Ishikawa (cell line): ENCODE measurements at regions not wholly inside any gene's neighbourhood (a gene's known extent, or its start where the extent isn't known, plus 50 kb on each side); places are given as distances from the start of the nearest gene placed in this dataset.

Experiments
- CEBPB ChIP-seq: IDR thresholded peaks from 2 replicates; pipeline ENCODE4 v1.6.1; 2012
- CREB1 ChIP-seq: IDR thresholded peaks from 2 replicates; pipeline ENCODE4 v1.6.1; 2012; ENCODE audit warnings: low read depth
- EGR1 ChIP-seq: IDR thresholded peaks from 2 replicates; pipeline ENCODE4 v1.6.1; 2012
- EP300 ChIP-seq: IDR thresholded peaks from 2 replicates; pipeline ENCODE4 v1.6.1; 2012; ENCODE audit warnings: borderline replicate concordance
- FOXM1 ChIP-seq: IDR thresholded peaks from 2 replicates; pipeline ENCODE4 v1.6.1; 2012; ENCODE audit warnings: low read depth, borderline replicate concordance
- NFIC ChIP-seq: IDR thresholded peaks from 2 replicates; pipeline ENCODE4 v1.6.1; 2012
- RAD21 ChIP-seq: IDR thresholded peaks from 2 replicates; pipeline ENCODE4 v1.6.1; 2012; ENCODE audit warnings: low read depth
- TAF1 ChIP-seq: IDR thresholded peaks from 2 replicates; pipeline ENCODE4 v1.6.1; 2012; ENCODE audit warnings: low read depth, mild to moderate bottlenecking
- TCF12 ChIP-seq: IDR thresholded peaks from 2 replicates; pipeline ENCODE4 v1.6.1; 2012; ENCODE audit warnings: low read depth
- TEAD4 ChIP-seq: IDR thresholded peaks from 2 replicates; pipeline ENCODE4 v1.6.1; 2012
- YY1 ChIP-seq: IDR thresholded peaks from 2 replicates; pipeline ENCODE4 v1.6.1; 2012; ENCODE audit warnings: low read depth
- ZBTB7A ChIP-seq: IDR thresholded peaks from 2 replicates; pipeline ENCODE4 v1.6.1; 2012; ENCODE audit warnings: low read depth
- TF ChIP-seq, protein P1 (sequence below): IDR thresholded peaks from 2 replicates; pipeline ENCODE4 v1.6.1; 2012
- TF ChIP-seq, protein P2 (sequence below): IDR thresholded peaks from 2 replicates; pipeline ENCODE4 v1.6.1; 2012
- TF ChIP-seq, protein P3 (sequence below): IDR thresholded peaks from 2 replicates; pipeline ENCODE4 v1.6.1; 2012; ENCODE audit warnings: low read depth, mild to moderate bottlenecking

DNA sequence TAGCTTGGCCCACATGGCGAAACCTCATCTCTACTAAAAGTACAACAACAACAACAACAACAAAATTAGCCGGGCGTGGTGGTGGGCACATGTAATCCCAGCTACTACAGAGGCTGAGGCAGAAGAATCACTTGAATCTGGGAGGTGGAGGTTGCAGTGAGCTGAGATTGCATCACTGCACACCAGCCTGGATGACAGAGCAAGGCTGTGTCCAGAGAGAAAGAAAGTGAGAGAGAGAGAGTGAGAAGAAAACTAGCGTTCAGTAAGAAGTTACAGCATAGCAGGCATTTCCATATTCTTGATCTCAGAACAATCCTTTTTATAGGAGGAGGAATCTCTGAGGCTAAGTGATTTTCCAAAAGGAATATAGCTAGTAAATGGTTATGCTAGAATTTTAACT, 1076.1 kb downstream of the AGBL1 start:
- TF ChIP-seq TCF12 (no peak), CREB1 (no peak)

DNA sequence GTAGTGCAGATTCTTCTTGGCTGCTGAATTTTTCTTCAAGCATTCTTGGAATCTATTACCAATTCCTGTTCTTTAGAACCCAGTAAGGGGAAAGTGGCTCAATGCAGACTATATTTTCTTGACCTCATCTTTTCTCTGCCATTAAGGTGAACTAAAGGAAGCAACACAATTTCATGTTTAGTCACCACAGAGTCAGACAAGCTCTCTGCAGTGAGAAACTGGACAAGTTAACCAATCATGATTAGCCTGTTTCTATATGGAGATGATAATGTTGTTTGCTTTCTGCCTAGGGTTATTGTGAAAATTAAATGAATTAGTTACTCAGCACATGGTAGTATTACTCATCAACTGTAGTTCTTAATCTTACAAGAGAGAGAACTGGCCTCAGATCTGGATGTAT, 1075.1 kb downstream of the AGBL1 start:
- TF ChIP-seq, protein P1, sequence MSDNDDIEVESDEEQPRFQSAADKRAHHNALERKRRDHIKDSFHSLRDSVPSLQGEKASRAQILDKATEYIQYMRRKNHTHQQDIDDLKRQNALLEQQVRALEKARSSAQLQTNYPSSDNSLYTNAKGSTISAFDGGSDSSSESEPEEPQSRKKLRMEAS: no peak
- TF ChIP-seq YY1 (no peak), EGR1 (no peak), ZBTB7A (no peak), TEAD4 (no peak), CREB1 (no peak), TCF12 (no peak), TAF1 (no peak), NFIC (no peak), FOXM1 (no peak), RAD21 (no peak)
- TF ChIP-seq, protein P2, sequence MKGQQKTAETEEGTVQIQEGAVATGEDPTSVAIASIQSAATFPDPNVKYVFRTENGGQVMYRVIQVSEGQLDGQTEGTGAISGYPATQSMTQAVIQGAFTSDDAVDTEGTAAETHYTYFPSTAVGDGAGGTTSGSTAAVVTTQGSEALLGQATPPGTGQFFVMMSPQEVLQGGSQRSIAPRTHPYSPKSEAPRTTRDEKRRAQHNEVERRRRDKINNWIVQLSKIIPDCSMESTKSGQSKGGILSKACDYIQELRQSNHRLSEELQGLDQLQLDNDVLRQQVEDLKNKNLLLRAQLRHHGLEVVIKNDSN: no peak

DNA sequence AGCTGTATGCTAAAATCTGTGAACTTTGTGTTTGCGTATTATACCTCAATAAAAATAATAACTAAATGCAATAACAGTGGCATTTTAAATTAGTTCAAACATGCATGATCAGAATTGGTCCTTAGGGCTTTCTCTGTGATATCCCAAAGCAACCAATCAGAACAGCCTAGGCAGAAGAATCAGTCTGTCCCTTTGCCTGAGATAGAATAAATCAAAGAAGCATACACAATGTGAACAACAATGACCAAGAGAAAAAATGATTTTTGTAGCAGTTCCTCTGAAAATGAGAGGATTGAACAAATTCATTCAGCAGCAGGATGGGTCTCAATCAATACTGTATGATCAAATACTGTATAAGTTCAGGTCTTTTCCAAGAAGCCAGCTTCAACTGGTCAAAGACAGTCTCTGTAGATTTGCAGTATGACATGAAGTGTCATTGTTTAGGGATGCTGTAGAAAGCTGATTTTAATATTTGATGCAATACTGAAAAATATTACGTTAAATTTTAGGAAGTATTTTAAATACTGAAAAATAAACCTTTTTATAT, 1071.6 kb downstream of the AGBL1 start:
- TF ChIP-seq CREB1 (no peak), EP300 (no peak), NFIC (no peak), RAD21 (no peak), YY1 (no peak), EGR1 (no peak), FOXM1 (no peak), TAF1 (no peak), ZBTB7A (no peak), TEAD4 (no peak)
- TF ChIP-seq, protein P1: no peak
- TF ChIP-seq, protein P2: no peak
- TF ChIP-seq, protein P3, sequence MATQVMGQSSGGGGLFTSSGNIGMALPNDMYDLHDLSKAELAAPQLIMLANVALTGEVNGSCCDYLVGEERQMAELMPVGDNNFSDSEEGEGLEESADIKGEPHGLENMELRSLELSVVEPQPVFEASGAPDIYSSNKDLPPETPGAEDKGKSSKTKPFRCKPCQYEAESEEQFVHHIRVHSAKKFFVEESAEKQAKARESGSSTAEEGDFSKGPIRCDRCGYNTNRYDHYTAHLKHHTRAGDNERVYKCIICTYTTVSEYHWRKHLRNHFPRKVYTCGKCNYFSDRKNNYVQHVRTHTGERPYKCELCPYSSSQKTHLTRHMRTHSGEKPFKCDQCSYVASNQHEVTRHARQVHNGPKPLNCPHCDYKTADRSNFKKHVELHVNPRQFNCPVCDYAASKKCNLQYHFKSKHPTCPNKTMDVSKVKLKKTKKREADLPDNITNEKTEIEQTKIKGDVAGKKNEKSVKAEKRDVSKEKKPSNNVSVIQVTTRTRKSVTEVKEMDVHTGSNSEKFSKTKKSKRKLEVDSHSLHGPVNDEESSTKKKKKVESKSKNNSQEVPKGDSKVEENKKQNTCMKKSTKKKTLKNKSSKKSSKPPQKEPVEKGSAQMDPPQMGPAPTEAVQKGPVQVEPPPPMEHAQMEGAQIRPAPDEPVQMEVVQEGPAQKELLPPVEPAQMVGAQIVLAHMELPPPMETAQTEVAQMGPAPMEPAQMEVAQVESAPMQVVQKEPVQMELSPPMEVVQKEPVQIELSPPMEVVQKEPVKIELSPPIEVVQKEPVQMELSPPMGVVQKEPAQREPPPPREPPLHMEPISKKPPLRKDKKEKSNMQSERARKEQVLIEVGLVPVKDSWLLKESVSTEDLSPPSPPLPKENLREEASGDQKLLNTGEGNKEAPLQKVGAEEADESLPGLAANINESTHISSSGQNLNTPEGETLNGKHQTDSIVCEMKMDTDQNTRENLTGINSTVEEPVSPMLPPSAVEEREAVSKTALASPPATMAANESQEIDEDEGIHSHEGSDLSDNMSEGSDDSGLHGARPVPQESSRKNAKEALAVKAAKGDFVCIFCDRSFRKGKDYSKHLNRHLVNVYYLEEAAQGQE: no peak

DNA sequence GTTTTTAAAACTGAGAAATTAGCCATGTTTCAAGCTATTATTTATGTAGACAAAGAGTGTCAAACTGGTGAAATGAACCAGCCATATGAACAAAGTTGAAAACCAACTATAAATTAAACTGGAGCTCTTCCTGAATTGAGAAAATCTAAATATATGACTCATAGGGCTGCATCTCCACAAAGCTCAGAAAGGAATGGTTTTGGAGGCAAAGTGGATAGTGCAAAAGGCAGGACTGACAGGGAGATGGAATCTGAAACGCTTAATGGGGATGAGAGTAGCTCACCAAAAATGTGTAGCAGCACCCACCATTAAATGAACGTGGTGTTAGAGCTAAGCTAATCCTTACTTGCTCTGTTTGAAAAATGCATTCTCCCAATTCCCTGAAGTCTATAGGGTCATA, 1066.0 kb downstream of the AGBL1 start:
- TF ChIP-seq, protein P1: no peak
- TF ChIP-seq, protein P2: no peak
- TF ChIP-seq YY1 (no peak), TEAD4 (no peak), EGR1 (no peak), TCF12 (no peak), CEBPB (no peak), ZBTB7A (no peak), RAD21 (no peak), CREB1 (no peak)

DNA sequence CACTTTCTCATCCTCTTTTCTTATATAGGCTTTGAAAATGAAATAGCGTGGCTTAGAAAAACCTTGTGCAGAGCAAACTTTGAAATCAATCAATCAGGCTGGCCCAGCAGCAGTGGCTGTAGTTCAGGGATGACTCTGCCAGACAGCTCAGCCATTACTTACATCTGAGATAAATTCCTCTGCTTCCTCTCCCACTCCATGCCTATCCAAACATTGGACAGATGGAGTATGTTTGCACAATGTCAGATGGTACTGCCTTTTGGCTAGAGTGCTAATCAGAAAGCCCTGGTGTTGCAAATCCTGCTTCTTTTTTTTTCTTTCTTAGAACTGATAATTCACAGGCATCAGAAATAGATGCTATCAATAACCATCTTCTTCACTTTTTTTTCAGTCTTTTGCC, 1065.1 kb downstream of the AGBL1 start:
- TF ChIP-seq EP300: no peak
- TF ChIP-seq, protein P2: no peak
- TF ChIP-seq, protein P1: no peak
- no peak for TF ChIP-seq EGR1
- no peak for TF ChIP-seq NFIC
- TF ChIP-seq, protein P3: no peak
- no peak for TF ChIP-seq ZBTB7A
- TF ChIP-seq TEAD4: no peak
- TF ChIP-seq YY1: no peak
- no peak for TF ChIP-seq TAF1
- no peak for TF ChIP-seq CREB1
- no peak for TF ChIP-seq RAD21
- TF ChIP-seq CEBPB: no peak
- TF ChIP-seq FOXM1: no peak
